Umbilical cord (tissue), 1 donor: ENCODE measurements at regions not wholly inside any gene's neighbourhood (a gene's known extent, or its start where the extent isn't known, plus 50 kb on each side); places are given as distances from the start of the nearest gene placed in this dataset.
"Not testable (repeated sequence)": the region's sequence is repeated elsewhere in the genome, so short reads cannot be mapped to it uniquely, and the experiment has no call there.

ENCODE experiments used
- DNase-seq: peaks from one replicate; pipeline ENCODE4 v3.0.0-alpha.2; 2015; ENCODE audit warnings: low spot score

- no peak for DNase-seq
Measured at GRCh38 chr7:113030489-113030888, 56.1 kb downstream of the GPR85 start.

- peak; percentile 26 for DNase-seq
Measured at GRCh38 chr7:113026941-113027340, 59.7 kb downstream of the GPR85 start.

- not testable (repeated sequence) for DNase-seq
Measured at GRCh38 chr7:113017144-113017857, 69.3 kb downstream of the GPR85 start.

GRCh38 chr7:113015034-113015645 lies 71.5 kb downstream of the GPR85 start:
- DNase-seq, result peak; percentile 55

GRCh38 chr7:113013761-113014449 lies 72.7 kb downstream of the GPR85 start:
- DNase-seq, result no peak

GRCh38 chr7:113012862-113013261 lies 73.8 kb downstream of the GPR85 start:
- DNase-seq, result not testable (repeated sequence)

GRCh38 chr7:113010377-113010776 lies 76.2 kb downstream of the GPR85 start:
- no peak for DNase-seq

- no peak for DNase-seq
Measured at GRCh38 chr7:113008755-113009154, 77.9 kb downstream of the GPR85 start.

- DNase-seq, result no peak
Measured at GRCh38 chr7:113004726-113005454, 81.7 kb downstream of the GPR85 start.

GRCh38 chr7:113000316-113001020 lies 86.2 kb downstream of the GPR85 start:
- no peak for DNase-seq

- no peak for DNase-seq
Measured at GRCh38 chr7:112997831-112998230, 88.8 kb downstream of the GPR85 start.

GRCh38 chr7:112996331-112996871 lies 90.2 kb downstream of the GPR85 start:
- no peak for DNase-seq

- DNase-seq, result no peak
Measured at GRCh38 chr7:112995059-112995824, 91.4 kb downstream of the GPR85 start.

- no peak for DNase-seq
Measured at GRCh38 chr7:112994656-112995055, 92.0 kb downstream of the GPR85 start.

GRCh38 chr7:112990624-112991023 lies 96.0 kb downstream of the GPR85 start:
- DNase-seq, result no peak

- DNase-seq, result no peak
Measured at GRCh38 chr7:112989531-112989930, 97.1 kb downstream of the GPR85 start.

- no peak for DNase-seq
Measured at GRCh38 chr7:112987171-112987570, 99.5 kb downstream of the GPR85 start.

- DNase-seq, result peak; percentile 41
Measured at GRCh38 chr7:112986256-112987031, 100.2 kb downstream of the GPR85 start.

GRCh38 chr7:112985377-112985987 lies 101.1 kb downstream of the GPR85 start:
- peak; percentile 84 for DNase-seq
